ENCODE measurements at regions not wholly inside any gene's neighbourhood (a gene's known extent, or its start where the extent isn't known, plus 50 kb on each side); places are given as distances from the start of the nearest gene placed in this dataset.

DNA sequence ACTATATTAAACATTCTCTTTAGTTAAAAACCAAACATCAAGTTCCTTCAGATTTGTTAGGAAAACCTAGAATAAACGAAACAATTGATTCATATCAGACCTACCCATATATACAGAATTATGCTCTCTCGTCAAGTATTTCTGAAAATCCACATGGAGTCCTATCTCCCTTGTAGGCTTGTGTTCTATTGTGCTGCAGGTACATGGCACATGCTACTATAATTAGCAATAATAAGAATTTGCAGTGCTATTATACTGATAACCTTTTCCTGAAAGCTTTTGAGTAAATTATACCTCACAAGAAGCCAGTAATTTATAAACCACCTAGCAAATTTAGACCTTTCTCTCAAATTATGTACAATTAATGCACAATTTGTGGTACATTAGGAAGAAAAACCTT, 158.6 kb upstream of the STK17B start:
- no peak for DNase-seq (ENCODE audit: extremely low read depth, low read depth)
- TF ChIP-seq, protein P1, sequence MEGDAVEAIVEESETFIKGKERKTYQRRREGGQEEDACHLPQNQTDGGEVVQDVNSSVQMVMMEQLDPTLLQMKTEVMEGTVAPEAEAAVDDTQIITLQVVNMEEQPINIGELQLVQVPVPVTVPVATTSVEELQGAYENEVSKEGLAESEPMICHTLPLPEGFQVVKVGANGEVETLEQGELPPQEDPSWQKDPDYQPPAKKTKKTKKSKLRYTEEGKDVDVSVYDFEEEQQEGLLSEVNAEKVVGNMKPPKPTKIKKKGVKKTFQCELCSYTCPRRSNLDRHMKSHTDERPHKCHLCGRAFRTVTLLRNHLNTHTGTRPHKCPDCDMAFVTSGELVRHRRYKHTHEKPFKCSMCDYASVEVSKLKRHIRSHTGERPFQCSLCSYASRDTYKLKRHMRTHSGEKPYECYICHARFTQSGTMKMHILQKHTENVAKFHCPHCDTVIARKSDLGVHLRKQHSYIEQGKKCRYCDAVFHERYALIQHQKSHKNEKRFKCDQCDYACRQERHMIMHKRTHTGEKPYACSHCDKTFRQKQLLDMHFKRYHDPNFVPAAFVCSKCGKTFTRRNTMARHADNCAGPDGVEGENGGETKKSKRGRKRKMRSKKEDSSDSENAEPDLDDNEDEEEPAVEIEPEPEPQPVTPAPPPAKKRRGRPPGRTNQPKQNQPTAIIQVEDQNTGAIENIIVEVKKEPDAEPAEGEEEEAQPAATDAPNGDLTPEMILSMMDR (IDR thresholded peaks at IDR 0.05; ENCODE audit: low read depth, low read length, missing control alignments), result no peak
- H3K4me3 ChIP-seq (replicated peaks; ENCODE audit: low read depth, low read length), result no peak overlapping the region

- TF ChIP-seq, protein P1 (IDR thresholded peaks at IDR 0.05; ENCODE audit: low read depth, low read length, missing control alignments), result no peak
- DNase-seq (ENCODE audit: extremely low read depth, low read depth), result no peak
- no peak overlapping the region for H3K4me3 ChIP-seq (replicated peaks; ENCODE audit: low read depth, low read length)
These were observed 159.3 kb upstream of the STK17B start for GRCh38 chr2:196330645-196331044.

GRCh38 chr2:196331143-196331542, 159.8 kb upstream of the STK17B start:
- H3K4me3 ChIP-seq (replicated peaks; ENCODE audit: low read depth, low read length), result no peak overlapping the region
- peak; percentile 49 for DNase-seq (ENCODE audit: extremely low read depth, low read depth)
- TF ChIP-seq, protein P1 (IDR thresholded peaks at IDR 0.05; ENCODE audit: low read depth, low read length, missing control alignments), result no peak

- TF ChIP-seq, protein P1 (IDR thresholded peaks at IDR 0.05; ENCODE audit: low read depth, low read length, missing control alignments), result no peak
- DNase-seq (ENCODE audit: extremely low read depth, low read depth), result no peak
- H3K4me3 ChIP-seq (replicated peaks; ENCODE audit: low read depth, low read length), result no peak overlapping the region
These were observed 160.5 kb upstream of the STK17B start for GRCh38 chr2:196331851-196332250.

- no peak for DNase-seq (ENCODE audit: extremely low read depth, low read depth)
- H3K4me3 ChIP-seq (replicated peaks; ENCODE audit: low read depth, low read length), result no peak overlapping the region
- TF ChIP-seq, protein P1 (IDR thresholded peaks at IDR 0.05; ENCODE audit: low read depth, low read length, missing control alignments), result no peak
These were observed 162.0 kb upstream of the STK17B start for GRCh38 chr2:196333397-196333796.

DNA sequence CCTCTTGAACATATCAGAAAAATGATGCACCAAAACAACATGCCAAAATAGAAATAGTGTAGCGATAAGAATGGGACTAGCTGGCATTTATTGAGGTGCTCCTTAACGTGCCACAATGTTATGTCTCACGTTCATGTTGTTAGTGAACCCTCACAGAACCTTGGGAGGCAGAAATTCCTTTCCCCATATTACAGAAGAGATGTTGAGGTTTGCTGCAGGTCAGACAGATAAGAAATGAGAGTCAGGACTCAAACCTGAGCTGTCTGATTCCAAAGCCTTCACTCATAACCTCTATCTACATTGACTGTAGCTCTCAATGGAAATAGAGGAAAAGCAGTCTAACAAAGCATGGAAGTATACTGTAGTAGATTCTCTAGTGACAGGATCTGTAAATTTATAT, 163.3 kb upstream of the STK17B start:
- DNase-seq (ENCODE audit: extremely low read depth, low read depth), result no peak
- TF ChIP-seq, protein P1 (IDR thresholded peaks at IDR 0.05; ENCODE audit: low read depth, low read length, missing control alignments), result no peak
- no peak overlapping the region for H3K4me3 ChIP-seq (replicated peaks; ENCODE audit: low read depth, low read length)

GRCh38 chr2:196335221-196335634, 163.8 kb upstream of the STK17B start:
- peak; percentile 53 for DNase-seq (ENCODE audit: extremely low read depth, low read depth)
- TF ChIP-seq, protein P1 (IDR thresholded peaks at IDR 0.05; ENCODE audit: low read depth, low read length, missing control alignments), result no peak
- H3K4me3 ChIP-seq (replicated peaks; ENCODE audit: low read depth, low read length), result no peak overlapping the region

Data from HFF-Myc (cell line).